Colonic mucosa (tissue), 4 donors: ENCODE measurements at regions not wholly inside any gene's neighbourhood (a gene's known extent, or its start where the extent isn't known, plus 50 kb on each side); places are given as distances from the start of the nearest gene placed in this dataset.

Experiments used
- DNase-seq: peaks from one replicate; pipeline ENCODE4 v3.0.0-alpha.2; 2020
- H3K27ac ChIP-seq: fragments of 200-600 bp; one replicate; pipeline ENCODE4 v1.8.0; 2021
- H3K27me3 ChIP-seq: fragments of 200-600 bp; one replicate; pipeline ENCODE4 v1.8.0; 2021
- H3K36me3 ChIP-seq: fragments of 200-600 bp; one replicate; pipeline ENCODE4 v1.8.0; 2021
- H3K4me1 ChIP-seq: fragments of 200-600 bp; one replicate; pipeline ENCODE4 v1.8.0; 2021; ENCODE audit warnings: mild to moderate bottlenecking
- H3K4me3 ChIP-seq: fragments of 200-600 bp; one replicate; pipeline ENCODE4 v1.8.0; 2021
- H3K9ac ChIP-seq, 2 donors: one replicate each; pipeline ENCODE4 v1.7.0; 2013; ENCODE audit warnings: control low read depth in 2 of 2, low read depth in 2 of 2, low read length in 2 of 2
- H3K9me3 ChIP-seq: fragments of 200-600 bp; one replicate; pipeline ENCODE4 v1.8.0; 2021
- intact Hi-C: fragments of 100-400 bp; cut with DNase I; formaldehyde crosslinking; loops from one replicate; pipeline ENCODE4 v1.14.1; 2022
- TF ChIP-seq, protein P1 (sequence below): fragments of 200-600 bp; IDR thresholded peaks from one replicate; pipeline ENCODE4 v1.8.0; 2022; ENCODE audit warnings: antibody characterized with exemption, mild to moderate bottlenecking
- donor health status: healthy.
- donor health status: DM: no; HTN: no; CAD: no.
- donor health status: DM: no; HTN: no; CAD: no.

DNA sequence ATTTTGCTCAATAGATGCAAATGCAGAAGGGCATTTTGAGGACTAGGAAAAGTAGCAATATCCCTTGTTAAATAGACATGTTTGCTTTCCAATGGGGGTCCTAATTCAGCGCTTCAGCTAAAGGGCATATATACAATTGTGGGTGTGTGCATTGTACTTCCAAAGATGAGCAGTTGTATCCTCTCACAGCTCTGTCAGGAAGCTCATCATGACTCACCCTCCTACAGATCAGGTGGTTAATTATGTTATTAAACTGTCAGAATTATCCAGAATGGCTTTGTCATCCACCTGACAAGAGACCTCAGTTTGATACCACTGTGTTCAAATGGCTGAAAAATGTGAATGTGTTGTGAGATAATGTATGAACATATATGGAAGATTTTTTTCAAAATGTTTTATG lies 252.2 kb upstream of the MTNR1B start:
- no peak overlapping the region for H3K4me3 ChIP-seq
- H3K27me3 ChIP-seq, result no peaks in the 10 kb centered on the region
- H3K27ac ChIP-seq, result no peak overlapping the region
- no peak for DNase-seq
- TF ChIP-seq, protein P1, sequence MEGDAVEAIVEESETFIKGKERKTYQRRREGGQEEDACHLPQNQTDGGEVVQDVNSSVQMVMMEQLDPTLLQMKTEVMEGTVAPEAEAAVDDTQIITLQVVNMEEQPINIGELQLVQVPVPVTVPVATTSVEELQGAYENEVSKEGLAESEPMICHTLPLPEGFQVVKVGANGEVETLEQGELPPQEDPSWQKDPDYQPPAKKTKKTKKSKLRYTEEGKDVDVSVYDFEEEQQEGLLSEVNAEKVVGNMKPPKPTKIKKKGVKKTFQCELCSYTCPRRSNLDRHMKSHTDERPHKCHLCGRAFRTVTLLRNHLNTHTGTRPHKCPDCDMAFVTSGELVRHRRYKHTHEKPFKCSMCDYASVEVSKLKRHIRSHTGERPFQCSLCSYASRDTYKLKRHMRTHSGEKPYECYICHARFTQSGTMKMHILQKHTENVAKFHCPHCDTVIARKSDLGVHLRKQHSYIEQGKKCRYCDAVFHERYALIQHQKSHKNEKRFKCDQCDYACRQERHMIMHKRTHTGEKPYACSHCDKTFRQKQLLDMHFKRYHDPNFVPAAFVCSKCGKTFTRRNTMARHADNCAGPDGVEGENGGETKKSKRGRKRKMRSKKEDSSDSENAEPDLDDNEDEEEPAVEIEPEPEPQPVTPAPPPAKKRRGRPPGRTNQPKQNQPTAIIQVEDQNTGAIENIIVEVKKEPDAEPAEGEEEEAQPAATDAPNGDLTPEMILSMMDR, result no peak
- intact Hi-C loops, result no loop called here
- H3K9me3 ChIP-seq, result no peaks in the 10 kb centered on the region
- no peak overlapping the region for H3K9ac ChIP-seq
- H3K4me1 ChIP-seq, result no peaks in the 10 kb centered on the region
- H3K36me3 ChIP-seq, result no peaks in the 10 kb centered on the region

DNA sequence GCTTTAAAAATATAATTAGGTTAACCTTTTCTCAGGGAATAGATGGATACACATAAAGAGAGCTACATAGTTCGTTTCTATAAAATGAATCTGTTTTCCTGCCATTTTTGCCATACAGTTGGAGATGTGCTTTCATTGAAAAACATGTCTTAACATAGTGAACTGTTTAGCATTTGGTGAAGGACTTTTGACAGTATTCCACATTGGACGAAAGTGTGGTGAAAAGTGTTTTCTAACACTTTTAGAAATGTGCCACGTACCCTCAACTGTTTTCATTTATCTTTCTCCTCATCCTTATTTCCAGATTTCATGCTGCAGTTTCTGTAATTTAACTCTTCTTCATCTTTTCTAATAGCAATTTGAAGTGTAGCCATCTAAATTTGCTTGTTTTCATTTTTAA lies 249.1 kb upstream of the MTNR1B start:
- H3K27ac ChIP-seq, result no peak overlapping the region
- TF ChIP-seq, protein P1, result no peak
- no peaks in the 10 kb centered on the region for H3K36me3 ChIP-seq
- no peak for DNase-seq
- H3K27me3 ChIP-seq, result no peaks in the 10 kb centered on the region
- H3K4me3 ChIP-seq, result no peak overlapping the region
- no peak overlapping the region for H3K9ac ChIP-seq
- H3K4me1 ChIP-seq, result no peaks in the 10 kb centered on the region
- intact Hi-C loops, result no loop called here
- H3K9me3 ChIP-seq, result no peaks in the 10 kb centered on the region

- no peak overlapping the region for H3K27ac ChIP-seq
- TF ChIP-seq, protein P1, result no peak
- intact Hi-C loops, result no loop called here
Observed at GRCh38 chr11:92725352-92725751, 244.1 kb upstream of the MTNR1B start.

GRCh38 chr11:92727123-92727522 lies 242.3 kb upstream of the MTNR1B start:
- TF ChIP-seq, protein P1, result no peak
- intact Hi-C loops, result no loop called here

More at GRCh38 chr11:92725352-92725751, 244.1 kb upstream of the MTNR1B start:
- Histone ChIP-seq H3K27me3 (no peaks in the 10 kb centered on the region), H3K9me3 (no peaks in the 10 kb centered on the region), H3K4me3 (no peak overlapping the region), H3K4me1 (no peaks in the 10 kb centered on the region), H3K36me3 (no peaks in the 10 kb centered on the region), H3K9ac (no peak overlapping the region)
- DNase-seq, result no peak

DNA sequence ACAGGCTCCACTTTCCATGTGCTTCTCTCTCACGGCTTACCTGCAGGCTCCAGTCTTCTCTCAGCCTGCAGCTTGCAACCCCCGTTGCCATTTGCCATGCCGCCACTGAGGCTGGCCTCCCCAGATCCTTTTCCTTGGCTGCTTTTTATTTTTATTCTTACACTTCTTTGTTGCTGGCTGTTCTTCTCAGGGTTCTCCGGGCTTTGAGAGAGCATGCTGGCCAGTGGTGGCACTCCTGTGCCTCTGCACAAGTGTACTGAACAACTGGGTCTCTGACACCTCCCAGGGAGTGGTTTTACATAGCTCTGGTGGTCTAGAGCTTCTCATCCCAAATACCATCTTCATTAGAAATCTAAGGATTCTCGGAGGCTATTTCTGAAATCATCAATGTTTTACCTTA lies 241.7 kb upstream of the MTNR1B start:
- no peak for DNase-seq
- H3K4me3 ChIP-seq, result no peak overlapping the region
- no peaks in the 10 kb centered on the region for H3K4me1 ChIP-seq
- TF ChIP-seq, protein P1, result no peak
- no peak overlapping the region for H3K27ac ChIP-seq
- intact Hi-C loops, result no loop called here
- H3K9ac ChIP-seq, result no peak overlapping the region
- H3K27me3 ChIP-seq, result no peaks in the 10 kb centered on the region
- no peaks in the 10 kb centered on the region for H3K9me3 ChIP-seq
- H3K36me3 ChIP-seq, result no peaks in the 10 kb centered on the region

More at GRCh38 chr11:92727123-92727522, 242.3 kb upstream of the MTNR1B start:
- Histone ChIP-seq H3K9me3 (no peaks in the 10 kb centered on the region), H3K4me3 (no peak overlapping the region), H3K36me3 (no peaks in the 10 kb centered on the region), H3K27ac (no peak overlapping the region), H3K4me1 (no peaks in the 10 kb centered on the region), H3K27me3 (no peaks in the 10 kb centered on the region), H3K9ac (no peak overlapping the region)
- no peak for DNase-seq

- no peak overlapping the region for H3K9ac ChIP-seq
- H3K36me3 ChIP-seq, result no peaks in the 10 kb centered on the region
- intact Hi-C loops, result no loop called here
- H3K27ac ChIP-seq, result no peak overlapping the region
- no peaks in the 10 kb centered on the region for H3K9me3 ChIP-seq
- TF ChIP-seq, protein P1, result no peak
- H3K4me3 ChIP-seq, result no peak overlapping the region
- no peaks in the 10 kb centered on the region for H3K4me1 ChIP-seq
- no peak for DNase-seq
- no peaks in the 10 kb centered on the region for H3K27me3 ChIP-seq
Observed at GRCh38 chr11:92728628-92729027, 240.8 kb upstream of the MTNR1B start.
